C4-2B (cell line): ENCODE measurements at regions not wholly inside any gene's neighbourhood (a gene's known extent, or its start where the extent isn't known, plus 50 kb on each side); places are given as distances from the start of the nearest gene placed in this dataset.
"Not testable (repeated sequence)": the region's sequence is repeated elsewhere in the genome, so short reads cannot be mapped to it uniquely, and the experiment has no call there.

Source experiments
- H3K27ac ChIP-seq: fragments of 450-650 bp; 2 replicates; pipeline ENCODE4 v1.5.1; 2017
- ZFX ChIP-seq: fragments of 450-650 bp; IDR thresholded peaks from 2 replicates; pipeline ENCODE4 v1.6.1; 2017
- TF ChIP-seq, protein P1 (sequence below): fragments of 450-650 bp; conservative IDR thresholded peaks from 2 replicates; pipeline ENCODE4 v1.5.1; 2017; ENCODE audit warnings: mild to moderate bottlenecking

DNA sequence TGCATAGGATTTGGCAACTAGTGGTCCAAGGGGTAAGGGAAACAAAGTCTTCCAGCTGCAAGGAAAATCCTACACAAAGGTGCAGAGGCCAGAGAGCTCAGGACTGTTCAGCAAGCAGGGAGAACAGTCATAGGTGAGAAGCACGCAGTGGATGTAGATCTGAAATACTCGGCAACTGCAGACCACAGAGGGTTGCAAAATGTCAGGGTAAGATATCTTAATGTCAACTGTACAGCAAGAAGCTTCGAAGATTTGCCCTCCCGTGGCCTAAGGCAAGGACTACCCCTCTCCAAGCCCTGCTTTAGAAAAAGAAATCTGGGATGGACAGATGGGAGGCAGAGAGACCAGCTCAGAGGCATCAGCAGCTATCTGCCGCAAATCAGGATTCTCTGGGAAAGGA lies 153.4 kb upstream of the IRF2BP2 start:
- H3K27ac ChIP-seq = no peak overlapping the region
- TF ChIP-seq, protein P1, sequence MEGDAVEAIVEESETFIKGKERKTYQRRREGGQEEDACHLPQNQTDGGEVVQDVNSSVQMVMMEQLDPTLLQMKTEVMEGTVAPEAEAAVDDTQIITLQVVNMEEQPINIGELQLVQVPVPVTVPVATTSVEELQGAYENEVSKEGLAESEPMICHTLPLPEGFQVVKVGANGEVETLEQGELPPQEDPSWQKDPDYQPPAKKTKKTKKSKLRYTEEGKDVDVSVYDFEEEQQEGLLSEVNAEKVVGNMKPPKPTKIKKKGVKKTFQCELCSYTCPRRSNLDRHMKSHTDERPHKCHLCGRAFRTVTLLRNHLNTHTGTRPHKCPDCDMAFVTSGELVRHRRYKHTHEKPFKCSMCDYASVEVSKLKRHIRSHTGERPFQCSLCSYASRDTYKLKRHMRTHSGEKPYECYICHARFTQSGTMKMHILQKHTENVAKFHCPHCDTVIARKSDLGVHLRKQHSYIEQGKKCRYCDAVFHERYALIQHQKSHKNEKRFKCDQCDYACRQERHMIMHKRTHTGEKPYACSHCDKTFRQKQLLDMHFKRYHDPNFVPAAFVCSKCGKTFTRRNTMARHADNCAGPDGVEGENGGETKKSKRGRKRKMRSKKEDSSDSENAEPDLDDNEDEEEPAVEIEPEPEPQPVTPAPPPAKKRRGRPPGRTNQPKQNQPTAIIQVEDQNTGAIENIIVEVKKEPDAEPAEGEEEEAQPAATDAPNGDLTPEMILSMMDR = no peak
- TF ChIP-seq ZFX = no peak

DNA sequence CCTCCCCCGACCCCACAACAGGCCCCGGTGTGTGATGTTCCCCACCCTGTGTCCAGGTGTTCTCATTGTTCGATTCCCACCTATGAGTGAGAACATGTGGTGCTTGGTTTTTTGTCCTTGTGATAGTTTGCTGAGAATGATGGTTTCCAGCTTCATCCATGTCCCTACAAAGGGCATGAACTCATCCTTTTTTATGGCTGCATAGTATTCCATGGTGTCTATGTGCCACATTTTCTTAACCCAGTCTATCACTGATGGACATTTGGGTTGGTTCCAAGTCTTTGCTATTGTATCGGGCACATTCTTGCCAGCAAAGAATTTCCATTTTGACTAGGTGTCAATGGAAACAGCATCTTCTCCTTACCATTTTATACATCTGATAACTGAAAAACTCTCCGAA lies 152.1 kb upstream of the IRF2BP2 start:
- not testable (repeated sequence) for H3K27ac ChIP-seq

DNA sequence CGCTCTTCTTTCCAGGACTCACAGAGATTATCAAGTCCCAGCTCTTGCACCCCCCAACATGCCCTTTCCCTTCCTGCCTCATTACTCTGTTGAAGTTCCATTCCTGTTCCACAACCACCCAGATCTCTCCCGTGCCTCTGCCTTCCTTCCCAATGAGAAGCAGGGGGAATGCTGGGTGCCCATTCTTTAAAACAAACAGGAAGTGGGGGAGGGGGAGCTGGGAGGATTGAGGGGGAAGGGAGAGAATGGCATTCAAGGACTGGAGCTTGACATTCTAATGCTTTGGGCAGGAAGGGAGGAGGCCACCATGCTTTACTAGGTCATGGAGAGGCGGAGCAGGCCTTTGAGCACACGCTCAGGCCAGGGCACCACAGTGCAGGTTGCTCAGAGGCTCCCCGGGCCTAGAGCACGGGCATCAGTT lies 150.3 kb upstream of the IRF2BP2 start:
- no peak overlapping the region for H3K27ac ChIP-seq
- TF ChIP-seq, protein P1 = no peak
- TF ChIP-seq ZFX = no peak

DNA sequence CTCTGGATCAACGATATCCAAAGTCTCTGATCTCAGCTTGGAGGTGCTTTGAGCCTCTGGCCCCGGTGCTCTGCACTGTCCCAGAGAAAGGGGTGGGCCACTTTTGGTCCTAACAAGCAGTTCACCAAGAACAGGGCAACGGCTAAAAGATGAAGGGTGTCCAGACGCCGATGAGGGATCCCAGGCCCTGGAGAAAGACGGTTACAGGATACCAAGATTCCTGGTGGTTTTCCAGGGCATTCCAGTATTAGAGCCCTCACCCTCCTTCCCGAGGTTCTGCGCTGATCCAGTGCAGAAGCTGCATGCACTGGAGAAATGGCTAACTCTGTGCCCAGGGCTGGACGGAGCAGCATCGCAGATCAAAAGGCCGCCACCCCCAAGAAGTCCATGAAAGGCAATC lies 149.9 kb upstream of the IRF2BP2 start:
- TF ChIP-seq, protein P1 = no peak
- no peak for TF ChIP-seq ZFX
- no peak overlapping the region for H3K27ac ChIP-seq

DNA sequence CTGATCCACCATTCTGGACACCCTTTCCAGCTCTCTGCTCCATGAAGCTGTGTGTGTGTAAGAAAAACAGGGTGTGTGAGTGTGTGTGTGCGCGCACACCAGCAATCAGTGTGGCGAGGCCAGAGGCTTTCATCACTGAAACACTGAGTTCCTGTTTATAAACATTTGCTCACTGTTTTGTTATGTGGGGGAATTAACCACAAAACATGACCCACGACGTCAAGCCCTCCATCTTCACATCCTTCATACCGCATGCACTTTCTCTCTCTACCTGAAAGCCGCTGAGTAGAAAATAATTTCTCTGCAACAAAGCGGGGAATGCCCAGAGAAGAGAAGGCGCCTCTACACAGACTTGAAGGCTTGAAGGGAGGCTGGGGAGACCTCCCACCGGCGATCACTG lies 148.9 kb upstream of the IRF2BP2 start:
- no peak for TF ChIP-seq ZFX
- TF ChIP-seq, protein P1 = no peak
- H3K27ac ChIP-seq = no peak overlapping the region

DNA sequence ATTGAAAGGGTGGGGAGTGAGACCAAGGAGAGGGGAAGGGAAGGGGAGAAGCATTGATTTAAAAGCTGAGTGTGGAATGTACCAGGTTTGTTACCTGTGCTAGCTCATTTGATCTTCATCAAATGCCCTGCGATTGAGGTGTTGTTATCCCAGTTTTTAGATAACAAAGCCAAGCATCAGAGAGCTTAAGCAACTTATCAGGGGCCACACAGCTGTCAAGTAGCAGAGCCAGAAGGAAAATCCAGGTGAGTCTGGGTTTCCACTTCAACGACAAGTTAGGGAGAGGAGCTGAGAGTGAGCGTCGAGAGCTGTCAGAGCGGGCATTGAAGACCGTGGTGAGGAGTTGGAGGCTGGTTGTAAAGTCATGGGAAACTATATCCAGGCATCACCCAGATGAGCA lies 146.9 kb upstream of the IRF2BP2 start:
- TF ChIP-seq, protein P1 = no peak
- TF ChIP-seq ZFX = no peak
- H3K27ac ChIP-seq = no peak overlapping the region

DNA sequence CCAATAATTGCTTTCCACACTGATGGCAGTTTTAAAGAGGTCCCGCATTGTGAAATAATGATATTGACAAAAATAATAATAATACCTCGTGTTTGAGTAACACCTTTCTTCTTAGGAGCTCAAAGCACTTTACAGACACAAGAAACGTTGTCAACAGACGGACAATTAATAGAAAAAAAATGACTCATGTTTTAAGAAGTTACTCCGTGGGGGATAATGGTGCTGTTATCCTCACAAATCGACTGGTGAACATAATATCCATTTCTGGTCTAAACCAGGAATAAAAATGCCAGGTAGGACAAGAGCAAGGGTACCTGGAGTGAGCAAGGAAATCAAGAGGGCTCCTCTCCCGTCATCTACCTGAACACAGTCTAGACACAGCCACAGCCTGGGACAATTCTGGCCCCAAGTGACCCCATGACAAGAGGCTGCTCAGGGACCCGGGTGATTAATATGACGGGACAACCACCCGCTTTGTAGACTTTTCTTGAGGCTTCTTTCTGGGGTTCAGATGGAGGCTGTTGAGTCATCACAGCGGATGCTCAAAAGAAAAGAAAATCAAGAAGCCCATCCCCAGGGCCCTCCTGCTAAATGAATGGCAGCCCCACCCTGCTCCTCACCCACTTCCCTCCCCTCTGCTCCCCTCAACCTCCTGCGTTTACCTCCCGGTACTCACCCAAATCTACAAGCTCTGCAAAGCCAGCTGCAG lies 146.2 kb upstream of the IRF2BP2 start:
- no peak for TF ChIP-seq ZFX
- TF ChIP-seq, protein P1 = no peak
- no peak overlapping the region for H3K27ac ChIP-seq

DNA sequence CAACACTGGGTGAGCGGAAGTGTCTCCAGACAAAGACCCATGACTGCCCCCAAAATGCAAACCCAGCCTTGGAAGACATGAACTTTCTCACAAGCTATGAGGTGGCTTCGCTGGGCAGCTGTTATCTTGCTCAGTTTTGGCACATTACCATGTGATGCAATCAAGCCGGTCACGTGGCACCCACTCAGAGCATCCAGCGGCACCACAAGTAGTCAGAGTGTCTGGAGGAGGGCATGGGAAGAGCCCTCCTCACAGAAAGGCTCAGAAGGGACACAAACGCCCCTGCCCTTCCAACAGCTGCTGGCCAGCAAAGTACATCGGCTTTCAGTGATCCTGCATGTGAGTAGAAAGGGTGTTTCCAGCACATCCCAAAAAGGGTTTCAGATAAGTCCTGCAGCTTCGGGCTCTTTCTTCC lies 145.5 kb upstream of the IRF2BP2 start:
- TF ChIP-seq, protein P1 = no peak
- TF ChIP-seq ZFX = no peak

More for the DNA sequence above, 145.5 kb upstream of the IRF2BP2 start:
- H3K27ac ChIP-seq = no peak overlapping the region
